ENCODE measurements at regions not wholly inside any gene's neighbourhood (a gene's known extent, or its start where the extent isn't known, plus 50 kb on each side); places are given as distances from the start of the nearest gene placed in this dataset.
"Not testable (repeated sequence)": the region's sequence is repeated elsewhere in the genome, so short reads cannot be mapped to it uniquely, and the experiment has no call there.

DNA sequence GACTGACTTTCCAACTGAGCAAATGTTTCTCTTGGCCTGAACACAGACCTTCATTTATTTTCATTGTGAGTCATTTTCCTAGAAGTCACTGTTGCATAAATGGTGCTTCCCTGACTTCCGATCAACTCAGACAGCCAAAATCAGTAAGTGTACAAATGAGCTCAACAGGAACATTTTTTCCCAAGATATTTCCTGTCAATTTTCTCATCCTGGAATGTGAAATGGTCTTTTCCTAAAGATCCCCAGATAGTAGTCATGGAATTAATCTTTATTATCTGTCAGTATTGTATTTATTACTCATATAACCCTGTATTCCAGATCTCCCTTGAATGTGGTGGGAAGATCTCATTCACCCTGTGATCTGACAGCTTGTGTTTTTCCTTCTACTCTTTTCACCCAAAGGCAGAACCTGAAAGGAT is 360.3 kb upstream of the KIF2B start:
- TF ChIP-seq, protein P1, sequence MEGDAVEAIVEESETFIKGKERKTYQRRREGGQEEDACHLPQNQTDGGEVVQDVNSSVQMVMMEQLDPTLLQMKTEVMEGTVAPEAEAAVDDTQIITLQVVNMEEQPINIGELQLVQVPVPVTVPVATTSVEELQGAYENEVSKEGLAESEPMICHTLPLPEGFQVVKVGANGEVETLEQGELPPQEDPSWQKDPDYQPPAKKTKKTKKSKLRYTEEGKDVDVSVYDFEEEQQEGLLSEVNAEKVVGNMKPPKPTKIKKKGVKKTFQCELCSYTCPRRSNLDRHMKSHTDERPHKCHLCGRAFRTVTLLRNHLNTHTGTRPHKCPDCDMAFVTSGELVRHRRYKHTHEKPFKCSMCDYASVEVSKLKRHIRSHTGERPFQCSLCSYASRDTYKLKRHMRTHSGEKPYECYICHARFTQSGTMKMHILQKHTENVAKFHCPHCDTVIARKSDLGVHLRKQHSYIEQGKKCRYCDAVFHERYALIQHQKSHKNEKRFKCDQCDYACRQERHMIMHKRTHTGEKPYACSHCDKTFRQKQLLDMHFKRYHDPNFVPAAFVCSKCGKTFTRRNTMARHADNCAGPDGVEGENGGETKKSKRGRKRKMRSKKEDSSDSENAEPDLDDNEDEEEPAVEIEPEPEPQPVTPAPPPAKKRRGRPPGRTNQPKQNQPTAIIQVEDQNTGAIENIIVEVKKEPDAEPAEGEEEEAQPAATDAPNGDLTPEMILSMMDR (IDR thresholded peaks at IDR 0.05): no peak
- TF ChIP-seq POLR2A (IDR thresholded peaks at IDR 0.05): no peak
- 4 to 13% methylated on average over 1 of the region's 1 CpG for WGBS, 2 donors
- Histone ChIP-seq H3K27me3 (no peaks in the 10 kb centered on the region), H3K27ac (no peak overlapping the region), H3K4me3 (replicated peaks in 1 of 3) (no peak overlapping the region), H3K9me3 (no peaks in the 10 kb centered on the region), H3K36me3 (no peaks in the 10 kb centered on the region), H3K4me1 (peaks cover 18 to 21% of the 10 kb centered on the region in 2 donors)
- DNase-seq: no peak
- intact Hi-C loops (cut with DNase I): no loop called here

- H3K27ac ChIP-seq; H3K4me1 ChIP-seq; H3K4me3 ChIP-seq (replicated peaks in 1 of 3); H3K36me3 ChIP-seq; DNase-seq; H3K9me3 ChIP-seq; H3K27me3 ChIP-seq; intact Hi-C loops (cut with DNase I): not testable (repeated sequence)
- 79 to 80% methylated on average over 3 of the region's 3 CpGs for WGBS, 2 donors
These were observed 366.8 kb upstream of the KIF2B start for GRCh38 chr17:53455943-53456342.

DNA sequence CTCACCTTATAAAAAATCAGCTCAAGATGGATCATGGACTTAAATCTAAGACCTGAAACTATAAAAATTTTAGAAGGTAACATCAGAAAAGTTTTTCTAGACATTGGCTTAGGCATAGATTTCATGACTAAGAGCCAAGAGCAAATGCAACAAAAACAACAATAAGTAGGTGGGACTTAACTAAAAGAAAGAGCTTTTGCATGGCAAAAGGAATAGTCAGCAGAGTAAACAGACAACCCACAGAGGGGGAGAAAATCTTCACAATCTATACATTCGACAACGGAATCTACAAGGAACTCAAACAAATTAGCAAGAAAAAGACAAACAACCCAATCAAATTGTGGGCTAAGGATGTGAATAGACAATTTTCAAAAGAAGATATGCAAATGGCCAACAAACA is 368.4 kb upstream of the KIF2B start:
- no peak for DNase-seq
- no peaks in the 10 kb centered on the region for H3K9me3 ChIP-seq
- 24 to 42% methylated on average over 2 of the region's 2 CpGs for WGBS, 2 donors
- no peaks in the 10 kb centered on the region for H3K27me3 ChIP-seq
- H3K4me3 ChIP-seq (replicated peaks in 1 of 3): no peak overlapping the region
- no peak overlapping the region for H3K27ac ChIP-seq
- H3K36me3 ChIP-seq: no peaks in the 10 kb centered on the region
- no peak for TF ChIP-seq POLR2A (IDR thresholded peaks at IDR 0.05)
- TF ChIP-seq, protein P1 (IDR thresholded peaks at IDR 0.05): no peak
- H3K4me1 ChIP-seq: no peaks in the 10 kb centered on the region
- intact Hi-C loops (cut with DNase I): no loop called here

DNA sequence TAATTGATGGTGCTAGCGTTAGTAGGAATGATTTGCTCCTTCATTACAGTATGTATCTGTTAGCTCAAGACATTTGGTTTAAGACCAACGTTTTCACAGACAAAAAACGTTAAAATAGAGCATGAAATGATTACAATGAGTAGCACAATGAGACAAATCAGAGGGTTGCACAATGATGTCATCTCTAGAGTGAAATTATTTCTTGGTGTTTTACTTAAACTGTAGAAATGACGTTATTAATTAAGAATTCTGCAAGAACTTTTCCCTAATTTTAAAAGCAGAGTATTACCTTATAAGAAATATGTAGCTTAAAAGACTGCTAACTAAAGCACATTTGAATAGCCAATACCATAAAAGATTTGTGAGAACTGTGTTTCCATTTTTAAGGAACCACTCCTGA is 373.4 kb upstream of the KIF2B start:
- H3K4me1 ChIP-seq: no peaks in the 10 kb centered on the region
- no peaks in the 10 kb centered on the region for H3K9me3 ChIP-seq
- intact Hi-C loops (cut with DNase I): no loop called here
- no peaks in the 10 kb centered on the region for H3K27me3 ChIP-seq
- WGBS, 2 donors: 66 to 78% methylated on average over 4 of the region's 4 CpGs
- H3K4me3 ChIP-seq (replicated peaks in 1 of 3): no peak overlapping the region
- no peak for DNase-seq
- TF ChIP-seq, protein P1 (IDR thresholded peaks at IDR 0.05): no peak
- no peak for TF ChIP-seq POLR2A (IDR thresholded peaks at IDR 0.05)
- H3K27ac ChIP-seq: no peak overlapping the region
- no peaks in the 10 kb centered on the region for H3K36me3 ChIP-seq

DNA sequence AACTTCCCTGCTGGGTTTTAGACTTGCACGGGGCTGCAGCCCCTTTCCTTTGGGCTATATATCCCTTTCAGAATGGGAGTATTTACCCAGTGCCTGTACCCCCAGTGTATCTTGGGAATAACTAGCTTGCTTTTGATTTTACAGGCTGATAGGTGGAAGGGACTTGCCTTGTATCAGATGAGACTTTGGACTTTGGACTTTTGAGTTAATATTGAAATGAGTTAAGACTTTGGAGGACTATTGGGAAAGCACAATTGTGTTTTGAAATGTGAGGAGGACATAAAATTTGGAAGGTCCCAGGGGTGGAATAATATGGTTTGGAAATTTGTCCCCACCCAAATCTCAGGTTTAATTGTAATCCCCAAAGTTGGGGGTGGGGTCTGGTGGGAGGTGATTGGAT is 393.8 kb upstream of the KIF2B start:
- Histone ChIP-seq H3K27me3 (no peaks in the 10 kb centered on the region), H3K27ac (no peak overlapping the region), H3K4me1 (no peaks in the 10 kb centered on the region), H3K36me3 (no peaks in the 10 kb centered on the region), H3K9me3 (no peaks in the 10 kb centered on the region), H3K4me3 (replicated peaks in 1 of 3) (no peak overlapping the region)
- WGBS, 2 donors: 96 to 100% methylated on average over 1 of the region's 1 CpG
- TF ChIP-seq, protein P1 (IDR thresholded peaks at IDR 0.05): no peak
- TF ChIP-seq POLR2A (IDR thresholded peaks at IDR 0.05): no peak
- intact Hi-C loops (cut with DNase I): no loop called here
- DNase-seq: no peak

DNA sequence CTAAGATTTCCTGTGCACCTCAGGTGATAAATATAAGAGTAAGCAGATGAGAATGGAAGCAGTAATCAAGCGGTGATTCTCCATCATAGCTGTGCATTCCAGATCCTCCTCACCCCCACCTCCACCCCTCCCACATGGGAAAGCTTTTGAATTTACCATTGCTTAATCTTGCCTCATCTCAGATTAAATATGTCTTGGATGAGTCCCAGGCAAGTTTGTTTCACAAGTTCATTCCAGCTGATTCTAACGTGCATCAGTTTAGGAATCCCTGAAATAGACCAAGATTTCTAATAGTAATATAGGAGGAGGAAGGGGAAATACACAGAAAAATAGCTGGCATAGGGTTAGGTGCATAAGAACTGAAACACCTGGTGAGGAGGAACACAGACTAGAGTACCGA is 396.2 kb upstream of the KIF2B start:
- DNase-seq: no peak
- Histone ChIP-seq H3K36me3 (no peaks in the 10 kb centered on the region), H3K9me3 (no peaks in the 10 kb centered on the region), H3K4me1 (no peaks in the 10 kb centered on the region), H3K4me3 (replicated peaks in 1 of 3) (no peak overlapping the region), H3K27me3 (no peaks in the 10 kb centered on the region), H3K27ac (no peak overlapping the region)
- TF ChIP-seq, protein P1 (IDR thresholded peaks at IDR 0.05): no peak
- TF ChIP-seq POLR2A (IDR thresholded peaks at IDR 0.05): no peak
- WGBS, 2 donors: 77 to 87% methylated on average over 3 of the region's 3 CpGs
- intact Hi-C loops (cut with DNase I): no loop called here

All from thyroid gland (tissue), 4 donors.